CD4-positive, alpha-beta T cell treated with Interleukin-21 for 1 hour (primary cell): ENCODE measurements at regions not wholly inside any gene's neighbourhood (a gene's known extent, or its start where the extent isn't known, plus 50 kb on each side); places are given as distances from the start of the nearest gene placed in this dataset.
"Not testable (repeated sequence)": the region's sequence is repeated elsewhere in the genome, so short reads cannot be mapped to it uniquely, and the experiment has no call there.

Experiments used
- DNase-seq: peaks from one replicate; pipeline ENCODE4 v3.0.0-alpha.2; 2020

- DNase-seq, result no peak
These were observed 216.1 kb downstream of the GLRX3 start for GRCh38 chr10:130352291-130352645.

GRCh38 chr10:130353928-130354572, 217.9 kb downstream of the GLRX3 start:
- no peak for DNase-seq

GRCh38 chr10:130354573-130354954, 218.4 kb downstream of the GLRX3 start:
- DNase-seq, result no peak

- DNase-seq, result no peak
These were observed 219.0 kb downstream of the GLRX3 start for GRCh38 chr10:130354976-130355795.

- not testable (repeated sequence) for DNase-seq
These were observed 220.2 kb downstream of the GLRX3 start for GRCh38 chr10:130356429-130356828.

GRCh38 chr10:130357226-130357625, 221.0 kb downstream of the GLRX3 start:
- no peak for DNase-seq

GRCh38 chr10:130357951-130358350, 221.8 kb downstream of the GLRX3 start:
- DNase-seq, result no peak

GRCh38 chr10:130358981-130359650, 222.9 kb downstream of the GLRX3 start:
- DNase-seq, result no peak

GRCh38 chr10:130359711-130360110, 223.5 kb downstream of the GLRX3 start:
- no peak for DNase-seq

GRCh38 chr10:130360826-130361311, 224.7 kb downstream of the GLRX3 start:
- no peak for DNase-seq

GRCh38 chr10:130361351-130362105, 225.3 kb downstream of the GLRX3 start:
- DNase-seq, result no peak

- no peak for DNase-seq
These were observed 226.1 kb downstream of the GLRX3 start for GRCh38 chr10:130362308-130362761.

GRCh38 chr10:130363051-130363450, 226.9 kb downstream of the GLRX3 start:
- no peak for DNase-seq

- no peak for DNase-seq
These were observed 227.8 kb downstream of the GLRX3 start for GRCh38 chr10:130363899-130364445.

- no peak for DNase-seq
These were observed 228.6 kb downstream of the GLRX3 start for GRCh38 chr10:130364631-130365411.

- no peak for DNase-seq
These were observed 232.8 kb downstream of the GLRX3 start for GRCh38 chr10:130368761-130369560.

GRCh38 chr10:130369645-130370381, 233.6 kb downstream of the GLRX3 start:
- no peak for DNase-seq

- DNase-seq, result no peak
These were observed 234.5 kb downstream of the GLRX3 start for GRCh38 chr10:130370721-130371120.

GRCh38 chr10:130371156-130371555, 235.0 kb downstream of the GLRX3 start:
- DNase-seq, result no peak

- no peak for DNase-seq
These were observed 235.5 kb downstream of the GLRX3 start for GRCh38 chr10:130371666-130372065.
